Endothelial cell of umbilical vein (primary cell): ENCODE measurements at regions not wholly inside any gene's neighbourhood (a gene's known extent, or its start where the extent isn't known, plus 50 kb on each side); places are given as distances from the start of the nearest gene placed in this dataset.

Source experiments
- BruUV-seq: library from RNA; stranded (reverse); fragments of 400-500 nt; replicated peaks from 2 replicates; lab custom pipeline; 2021; lab: Mats Ljungman, UMichigan
- CTCF ChIA-PET: fragments of 300-600, 350-600 bp; sonication (Branson Sonifier 250); formaldehyde crosslinking; loops from one replicate; lab custom pipeline; 2021; ENCODE audit warnings: antibody characterized with exemption, inconsistent platforms; lab: Charles Lee
- POLR2A ChIA-PET: fragments of 300-600, 350-600 bp; sonication (Branson Sonifier 250); formaldehyde crosslinking; loops from one replicate; lab custom pipeline; 2021; ENCODE audit warnings: antibody characterized with exemption, inconsistent platforms; lab: Charles Lee
- DNase-seq: peaks from one replicate; pipeline ENCODE4 v3.0.0-alpha.2; 2011; ENCODE audit warnings: low read depth, low spot score
- FAIRE-seq: peaks from 2 replicates; lab custom pipeline; 2011; peaks lifted over from hg19 to GRCh38; lab: Jason Lieb, UNC
- H2AFZ ChIP-seq: 2 replicates; pipeline ENCODE4 v1.6.0; 2012; ENCODE audit warnings: low read depth, low read length, control low read depth, inconsistent platforms
- H3K27ac ChIP-seq: 2 replicates; pipeline ENCODE4 v1.5.1; 2011; ENCODE audit warnings: low read depth, mild to moderate bottlenecking, control low read depth, low read length, moderate library complexity; ENCODE audit not compliant: insufficient read depth
- H3K27me3 ChIP-seq, 2 experiments: 2 replicates each; pipeline versions ENCODE4 v1.6.0 to v1.6.1; 2011; ENCODE audit warnings: low read length in 2 of 2, mixed read lengths in 1 of 2; ENCODE audit not compliant: control insufficient read depth in 2 of 2, insufficient read depth in 2 of 2
- H3K36me3 ChIP-seq, 2 experiments: 2 replicates in 1 of 2; 3 replicates in 1 of 2; pipeline ENCODE4 v1.5.1; 2011; ENCODE audit warnings: low read length in 2 of 2, mild to moderate bottlenecking in 1 of 2, moderate library complexity in 1 of 2; ENCODE audit not compliant: control insufficient read depth in 2 of 2, insufficient read depth in 2 of 2; ENCODE audit errors: extremely low read depth in 1 of 2
- H3K4me1 ChIP-seq: 3 replicates; pipeline ENCODE4 v1.5.1; 2011; ENCODE audit warnings: mild to moderate bottlenecking, low read length; ENCODE audit not compliant: control insufficient read depth, insufficient read depth; ENCODE audit errors: extremely low read depth
- H3K4me2 ChIP-seq: 2 replicates; pipeline ENCODE4 v1.6.1; 2011; ENCODE audit warnings: low read length, control low read depth, mixed read lengths; ENCODE audit not compliant: insufficient read depth
- H3K4me3 ChIP-seq, 3 experiments: fragments of 200-600 bp in 1 of 3; sonication (generic), shearing (Covaris generic) in 1 of 3; replicated peaks in 1 of 3; 2 replicates each; pipeline ENCODE4 v1.5.1; 2011 to 2016; ENCODE audit warnings: control low read depth in 3 of 3, low read length in 3 of 3, mild to moderate bottlenecking in 2 of 3, inconsistent platforms in 1 of 3, low read depth in 1 of 3, moderate library complexity in 1 of 3; ENCODE audit not compliant: insufficient read depth in 1 of 3
- H3K79me2 ChIP-seq: 2 replicates; pipeline ENCODE4 v1.6.0; 2012; ENCODE audit warnings: low read length, inconsistent platforms; ENCODE audit not compliant: control insufficient read depth, insufficient read depth
- H3K9ac ChIP-seq: replicated peaks from 2 replicates; pipeline ENCODE3; 2011; ENCODE audit warnings: low read length, control low read depth; ENCODE audit not compliant: insufficient read depth; ENCODE audit errors: extremely low read depth
- H3K9me1 ChIP-seq: replicated peaks from 3 replicates; pipeline ENCODE4 v1.6.0; 2011; ENCODE audit warnings: mild to moderate bottlenecking, low read length; ENCODE audit not compliant: control insufficient read depth, insufficient read depth; ENCODE audit errors: extremely low read depth
- H3K9me3 ChIP-seq: replicated peaks from 2 replicates; pipeline ENCODE4 v1.5.1; 2012; ENCODE audit warnings: low read length, inconsistent platforms; ENCODE audit not compliant: control insufficient read depth, insufficient read depth
- H4K20me1 ChIP-seq: replicated peaks from 2 replicates; pipeline ENCODE3; 2011; ENCODE audit warnings: mild to moderate bottlenecking, low read length; ENCODE audit not compliant: control insufficient read depth, insufficient read depth; ENCODE audit errors: extremely low read depth
- CTCF ChIP-seq, 2 donors: IDR thresholded peaks; 1 replicate in 1 of 2; 2 replicates in 1 of 2; pipeline ENCODE4 v1.5.1; 2011; ENCODE audit warnings: low read length in 2 of 2, mild to moderate bottlenecking in 2 of 2, moderate library complexity in 2 of 2, control low read depth in 1 of 2, inconsistent platforms in 1 of 2, low read depth in 1 of 2; ENCODE audit not compliant: insufficient read depth in 1 of 2; ENCODE audit errors: extremely low read depth in 1 of 2
- EZH2 ChIP-seq: IDR thresholded peaks from 2 replicates; pipeline ENCODE4 v1.6.1; 2012; ENCODE audit warnings: borderline replicate concordance, low read depth, mild to moderate bottlenecking, moderate library complexity, low read length, inconsistent platforms; ENCODE audit not compliant: severe bottlenecking
- FOS ChIP-seq: IDR thresholded peaks from 2 replicates; pipeline ENCODE4 v1.6.1; 2011; ENCODE audit warnings: mild to moderate bottlenecking, low read length, moderate library complexity, borderline replicate concordance; ENCODE audit not compliant: insufficient read depth
- POLR2A ChIP-seq: IDR thresholded peaks from 2 replicates; pipeline ENCODE4 v1.6.1; 2012; ENCODE audit warnings: low read depth, mild to moderate bottlenecking, control low read depth, low read length
- dilution Hi-C: fragments of 300-500 bp; cut with MboI; formaldehyde crosslinking; loops from one replicate; pipeline ENCODE4 v1.15.0; 2019; ENCODE audit warnings: low sequenced_read_pairs; ENCODE audit not compliant: extremely low pct_ligation_motif_present
- intact Hi-C: fragments of 100-400 bp; cut with micrococcal nuclease; formaldehyde crosslinking; loops from one replicate; pipeline ENCODE4 v1.10.0; 2022

GRCh38 chr9:99345451-99345850, 123.4 kb downstream of the SEC61B start:
- Histone ChIP-seq H3K36me3 (no peaks in the 10 kb centered on the region), H3K9ac (no peak overlapping the region), H3K4me2 (no peak overlapping the region), H3K4me1 (peaks cover 13% of the 10 kb centered on the region), H3K27ac (no peak overlapping the region), H3K27me3 (no peaks in the 10 kb centered on the region), H4K20me1 (no peaks in the 10 kb centered on the region), H2AFZ (no peak overlapping the region), H3K79me2 (no peaks in the 10 kb centered on the region), H3K9me1 (no peaks in the 10 kb centered on the region), H3K4me3 (no peak overlapping the region), H3K9me3 (no peaks in the 10 kb centered on the region)
- ChIA-PET POLR2A (no interaction called here), CTCF (interaction anchor here (0.6 kb wide), 1 partner anchor 17 kb away, joined by 3 read pairs; no protein-coding TSS in a partner anchor)
- no TSS peak for BruUV-seq
- dilution Hi-C loops (no loop called here), intact Hi-C loops (no loop called here)
- no peak for FAIRE-seq
- TF ChIP-seq FOS (no peak), CTCF (IDR thresholded peaks at IDR 0.05; ENCODE audit: extremely low read depth in 1 of 2, insufficient read depth in 1 of 2, low read depth in 1 of 2, low read length in 2 of 2) (no peak), EZH2 (no peak)
- no peak for DNase-seq

- no peak overlapping the region for H3K4me2 ChIP-seq
- no TSS peak for BruUV-seq
- H3K27ac ChIP-seq: no peak overlapping the region
These were observed 123.9 kb downstream of the SEC61B start for GRCh38 chr9:99345942-99346341.

More at GRCh38 chr9:99345942-99346341, 123.9 kb downstream of the SEC61B start:
- no peaks in the 10 kb centered on the region for H3K9me1 ChIP-seq
- peaks cover 14% of the 10 kb centered on the region for H3K4me1 ChIP-seq
- intact Hi-C loops: no loop called here
- H3K9me3 ChIP-seq: no peaks in the 10 kb centered on the region
- H3K36me3 ChIP-seq: no peaks in the 10 kb centered on the region
- dilution Hi-C loops: no loop called here
- CTCF ChIA-PET: no interaction called here
- H4K20me1 ChIP-seq: no peaks in the 10 kb centered on the region
- DNase-seq (peak; percentile 33), FAIRE-seq (peak; percentile 57)
- H3K9ac ChIP-seq: no peak overlapping the region
- no peaks in the 10 kb centered on the region for H3K27me3 ChIP-seq
- no peak overlapping the region for H3K4me3 ChIP-seq
- POLR2A ChIA-PET: no interaction called here
- H3K79me2 ChIP-seq: no peaks in the 10 kb centered on the region
- no peak overlapping the region for H2AFZ ChIP-seq
- TF ChIP-seq POLR2A: no peak
- TF ChIP-seq FOS: peak; percentile 26
